HG03139 (cell line): ENCODE measurements at regions not wholly inside any gene's neighbourhood (a gene's known extent, or its start where the extent isn't known, plus 50 kb on each side); places are given as distances from the start of the nearest gene placed in this dataset.
"Not testable (repeated sequence)": the region's sequence is repeated elsewhere in the genome, so short reads cannot be mapped to it uniquely, and the experiment has no call there.

ENCODE experiments used
- ATAC-seq: cut with Tn5 transposase; IDR thresholded peaks from one replicate; pipeline ENCODE4 v1.9.1; 2021; ENCODE audit not compliant: unreplicated experiment

DNA sequence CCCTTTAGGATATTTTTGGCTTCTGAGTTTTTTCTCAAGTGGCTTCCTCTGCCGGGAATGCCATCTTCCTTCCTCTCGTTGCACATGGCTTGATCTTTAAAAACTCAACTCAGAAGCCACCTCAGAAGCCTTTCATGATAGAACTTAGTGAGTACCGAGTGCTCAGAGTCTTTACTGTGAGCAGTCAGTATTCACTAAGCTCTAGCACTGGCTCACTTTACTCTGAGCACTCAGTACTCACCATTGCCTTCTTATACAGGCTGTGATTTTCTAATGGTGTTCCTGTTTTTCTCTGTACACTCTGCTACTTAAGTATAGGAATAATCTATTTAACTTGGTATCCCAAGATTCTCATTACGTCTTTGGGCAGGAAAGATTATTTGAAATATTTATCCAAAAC, 116.2 kb downstream of the PFDN4 start:
- no peak for ATAC-seq

DNA sequence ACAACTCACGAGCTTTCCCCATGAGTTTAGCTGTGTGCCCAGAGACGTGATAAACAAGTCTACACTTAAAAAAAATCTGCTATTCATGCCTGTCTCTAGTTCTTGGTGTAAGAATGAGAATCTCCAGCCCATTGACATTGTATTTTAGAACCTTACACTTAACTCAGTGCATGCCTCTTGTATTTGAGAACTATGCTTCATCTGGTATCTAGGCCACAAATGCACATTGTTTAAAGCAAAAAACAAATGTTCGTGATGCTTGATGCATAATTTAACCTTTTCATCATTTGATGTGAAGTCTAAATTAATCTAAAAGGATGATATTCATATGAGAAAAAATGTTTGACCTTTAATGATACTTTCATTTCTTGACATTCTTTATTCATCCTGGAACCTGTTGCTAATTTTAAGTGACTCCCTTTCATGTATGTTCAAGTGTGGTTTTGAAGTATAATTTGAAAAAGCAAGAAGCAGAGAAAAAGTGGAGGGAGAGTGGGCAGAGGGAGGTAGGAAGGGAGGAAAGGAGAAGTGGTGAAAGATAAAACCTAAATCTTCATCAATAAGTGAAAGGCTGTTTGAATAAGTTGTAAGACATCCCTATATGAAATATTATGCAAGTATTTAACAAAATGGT, 116.9 kb downstream of the PFDN4 start:
- ATAC-seq = no peak

DNA sequence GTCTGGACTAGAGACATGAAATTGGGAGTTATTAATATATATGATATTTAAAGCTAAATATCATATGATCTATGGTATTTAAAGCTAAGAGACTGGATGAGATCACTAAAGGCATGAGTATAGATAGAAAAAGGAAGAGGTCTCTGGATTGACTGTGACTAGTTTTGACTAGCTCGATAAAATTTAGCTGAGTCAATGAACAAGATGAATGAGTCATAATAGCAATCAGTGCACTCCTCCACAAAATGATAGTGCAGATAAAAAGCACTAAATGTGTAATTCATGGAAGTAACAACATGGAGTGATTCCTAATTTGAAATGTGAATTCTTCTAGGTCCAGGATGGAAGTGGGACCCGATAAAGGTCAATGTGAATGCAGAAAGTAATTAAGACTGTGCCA, 127.4 kb downstream of the PFDN4 start:
- ATAC-seq = no peak

DNA sequence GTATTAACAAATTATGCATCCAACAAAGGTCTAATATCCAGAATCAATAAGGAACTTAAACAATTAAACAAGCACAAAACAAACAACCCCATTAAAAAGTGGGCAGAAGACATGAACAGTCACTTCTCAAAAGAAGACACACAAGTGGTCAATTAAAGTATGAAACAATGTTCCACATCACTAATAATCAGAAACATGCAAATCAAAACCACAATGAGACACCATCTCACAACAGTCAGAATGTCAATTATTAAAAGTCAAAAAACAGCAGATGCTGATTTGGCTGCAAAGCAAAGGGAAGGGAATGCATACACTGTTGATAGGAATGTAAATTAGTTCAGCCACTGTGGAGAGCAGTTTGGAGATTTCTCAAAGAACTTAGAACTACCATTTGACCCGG, 129.3 kb downstream of the PFDN4 start:
- no peak for ATAC-seq

DNA sequence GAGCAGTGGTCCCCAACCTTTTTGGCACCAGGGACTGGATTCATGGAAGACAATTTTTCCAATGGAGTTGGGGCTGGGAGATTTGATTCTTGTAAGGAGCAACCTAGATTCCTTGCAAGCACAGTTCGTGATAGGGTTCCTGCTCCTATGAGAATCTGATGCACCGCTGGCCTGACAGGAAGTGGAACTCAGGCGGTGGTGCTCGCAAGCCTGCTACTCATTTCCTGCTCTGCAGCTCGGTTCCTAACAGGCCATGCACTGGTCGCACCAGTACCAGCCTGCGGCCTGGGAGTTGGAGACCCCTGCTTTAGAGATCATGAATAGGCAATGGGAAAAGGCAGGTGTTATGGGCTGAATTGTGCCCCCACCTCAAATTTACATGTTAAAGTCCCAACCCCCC, 131.2 kb downstream of the PFDN4 start:
- no peak for ATAC-seq

DNA sequence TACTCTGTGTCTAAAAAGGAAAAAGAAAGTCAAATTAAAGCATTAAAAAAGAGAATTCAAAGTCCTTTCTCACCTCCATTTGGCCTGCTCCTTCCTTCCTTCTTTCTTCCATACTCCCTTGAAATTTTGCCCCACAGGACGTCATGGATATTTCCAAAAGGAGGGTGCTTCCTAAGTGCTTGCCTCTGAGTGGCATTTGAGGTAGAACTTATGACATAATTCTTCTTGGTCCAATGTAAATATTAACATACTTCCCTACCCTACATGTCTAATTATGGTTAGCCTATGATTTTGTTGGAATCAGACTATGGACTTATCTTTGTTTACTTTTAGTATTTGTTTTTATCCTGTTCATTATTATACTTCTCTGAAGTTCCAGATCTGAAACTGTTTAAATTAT, 132.3 kb downstream of the PFDN4 start:
- ATAC-seq = no peak

DNA sequence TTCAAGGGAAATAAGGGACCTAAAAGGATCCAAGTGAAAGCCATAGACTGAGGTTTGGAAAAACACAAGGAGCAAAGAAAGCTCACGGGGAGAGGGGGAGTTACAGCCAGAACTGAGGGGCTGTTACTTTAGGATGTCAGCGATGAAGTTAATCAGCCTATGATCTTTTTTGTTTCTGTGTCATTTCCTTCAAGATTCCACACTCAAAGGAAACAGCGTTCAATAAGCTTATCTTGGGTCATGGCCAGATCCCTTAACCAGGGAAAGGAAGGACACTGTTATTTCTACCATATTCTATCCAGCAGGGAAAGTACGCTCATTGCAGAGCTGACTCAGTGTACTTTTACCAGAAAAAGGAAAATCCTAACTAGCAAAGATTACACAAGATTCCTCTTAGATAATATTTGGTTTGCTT, 132.8 kb downstream of the PFDN4 start:
- no peak for ATAC-seq

DNA sequence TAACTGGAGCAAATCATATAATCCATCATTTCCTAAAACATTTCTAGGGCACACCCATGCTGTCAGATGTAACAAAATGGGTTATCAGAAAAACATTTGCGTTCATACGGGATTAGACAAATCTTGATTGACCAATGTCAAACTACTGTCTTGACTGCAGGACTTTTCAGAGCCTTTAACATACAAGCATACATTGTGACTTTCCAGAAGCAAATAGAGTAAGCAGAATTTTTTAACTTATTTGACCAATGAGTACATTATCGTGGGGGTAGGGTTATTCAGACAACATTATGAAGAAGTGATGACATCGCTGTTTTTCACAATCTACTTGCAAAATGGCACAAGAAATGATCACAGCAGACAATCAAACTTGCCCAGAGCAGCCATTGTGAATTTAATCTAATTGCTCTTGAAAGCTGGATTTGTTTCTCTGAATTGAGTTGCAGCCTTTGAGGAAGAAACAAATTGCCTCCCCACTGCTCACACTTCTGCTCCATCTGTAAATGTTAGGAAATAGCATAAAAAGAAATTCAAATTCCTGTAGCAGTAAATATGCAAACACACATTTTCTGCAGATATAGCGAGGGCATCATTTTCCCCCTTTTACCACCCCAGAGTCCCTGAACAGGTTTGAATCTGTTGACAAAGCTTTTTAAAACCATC, 133.0 kb upstream of the DOK5 start:
- no peak for ATAC-seq

DNA sequence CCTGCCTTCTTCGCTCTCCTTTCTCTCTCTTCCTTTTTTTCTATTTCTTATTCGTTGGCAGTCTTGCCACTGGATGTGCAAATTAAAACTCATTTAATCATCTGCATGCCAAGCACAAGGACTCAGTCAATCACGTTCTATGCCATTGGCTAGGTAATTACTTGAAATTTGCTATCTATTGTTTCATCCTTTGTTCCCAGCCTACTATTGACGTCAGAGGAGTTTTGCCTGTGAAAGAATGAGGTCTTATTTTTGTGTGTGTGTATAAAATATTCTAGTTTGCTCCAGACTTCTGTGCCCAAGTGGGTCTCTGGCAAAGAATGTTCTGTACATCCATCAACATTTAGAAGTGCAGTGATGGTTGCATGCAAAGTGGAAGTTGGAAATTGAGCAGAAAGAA, 132.3 kb upstream of the DOK5 start:
- ATAC-seq = no peak

DNA sequence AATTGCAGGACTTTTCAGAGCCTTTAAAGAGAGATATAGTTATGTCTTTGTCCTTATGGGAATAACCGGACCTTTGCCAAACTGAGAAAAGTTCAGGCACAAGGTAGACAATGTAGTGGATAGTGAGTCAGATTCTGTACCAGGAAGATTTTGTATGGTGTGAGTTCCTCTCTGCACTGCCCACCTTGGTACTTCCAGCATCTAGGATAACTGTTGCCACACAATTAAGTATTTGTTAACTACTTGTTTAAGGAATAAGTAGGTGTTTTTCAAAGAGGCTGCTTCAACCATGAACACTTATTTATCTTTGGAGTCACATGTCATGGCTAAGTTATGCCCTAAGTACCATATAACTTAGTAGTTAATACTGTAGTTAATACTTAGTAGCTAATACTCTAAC, 131.8 kb upstream of the DOK5 start:
- no peak for ATAC-seq

DNA sequence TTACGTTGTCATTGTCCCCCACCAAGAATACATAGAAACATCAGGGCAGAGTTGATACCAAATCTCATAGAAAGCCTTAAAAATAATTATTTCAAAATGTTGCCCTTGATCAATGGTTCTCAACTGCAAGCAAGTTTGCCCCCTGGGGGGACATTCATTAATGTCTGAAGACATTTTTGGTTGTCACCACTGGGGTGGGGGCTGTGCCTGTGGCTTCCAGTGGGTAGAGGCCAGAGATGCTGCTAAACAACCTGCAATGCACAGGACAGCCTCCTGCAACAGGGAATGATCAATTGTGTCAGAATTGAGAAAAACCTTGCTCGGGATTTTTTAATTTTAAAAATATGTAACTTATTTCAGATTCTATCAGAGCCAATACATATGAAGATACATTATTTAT, 130.6 kb upstream of the DOK5 start:
- ATAC-seq = no peak

DNA sequence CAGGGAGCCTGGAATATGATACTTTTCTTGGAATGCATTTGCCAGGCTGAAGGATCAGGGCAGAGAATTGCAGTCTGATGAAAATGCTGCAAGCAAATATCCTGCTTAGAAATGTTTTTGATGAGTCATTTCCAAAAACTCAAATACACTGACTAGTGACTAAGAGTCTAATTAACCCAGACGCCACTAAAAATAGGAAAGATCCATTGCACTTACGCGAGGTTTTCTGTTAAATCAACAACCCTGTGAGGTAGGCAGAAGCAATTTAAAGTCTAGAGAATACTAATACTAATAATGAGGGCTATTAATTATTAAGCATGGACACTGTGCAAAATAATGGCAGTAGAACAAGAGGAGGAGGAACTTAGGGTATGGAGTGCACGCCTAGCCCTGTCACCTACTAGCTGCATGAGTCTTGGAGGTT, 130.1 kb upstream of the DOK5 start:
- peak; percentile 75 for ATAC-seq

DNA sequence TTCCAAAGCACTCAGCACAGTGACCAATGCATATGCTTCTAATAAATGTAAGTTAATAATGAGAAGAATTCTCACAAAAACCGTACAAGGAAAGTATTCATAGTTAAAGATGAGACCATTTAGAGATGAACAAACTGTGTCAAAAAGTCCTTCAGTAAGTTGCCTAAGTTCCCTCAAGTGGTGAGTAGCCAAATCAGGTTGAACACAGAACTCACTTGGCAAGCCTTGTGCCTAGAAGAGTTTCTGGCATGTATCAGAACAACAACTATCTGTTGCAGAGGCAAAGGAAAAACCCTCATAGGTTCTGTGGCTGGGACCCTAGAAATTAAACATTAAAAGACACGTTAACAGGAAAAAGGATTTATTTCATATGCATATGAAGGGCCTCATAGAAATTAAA, 129.6 kb upstream of the DOK5 start:
- ATAC-seq = no peak

DNA sequence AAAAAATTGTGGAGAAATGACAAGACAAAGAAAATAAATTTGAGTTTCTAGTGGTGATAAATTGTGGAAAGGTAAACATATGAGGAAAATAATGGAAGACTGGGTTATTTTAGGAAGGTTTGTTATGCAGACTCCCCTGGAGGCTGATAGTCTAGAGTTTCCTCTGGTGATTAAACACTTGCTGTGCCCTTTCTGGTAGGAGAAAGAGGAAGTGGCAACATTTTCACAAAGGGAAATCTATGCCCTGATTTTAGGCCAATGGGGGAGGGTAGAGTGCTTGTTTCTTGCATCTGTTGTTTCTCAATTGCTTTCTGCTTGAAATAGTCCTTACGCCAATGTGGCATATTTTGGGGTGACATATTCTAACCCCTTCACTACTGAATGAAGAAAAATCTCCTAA, 129.1 kb upstream of the DOK5 start:
- no peak for ATAC-seq

DNA sequence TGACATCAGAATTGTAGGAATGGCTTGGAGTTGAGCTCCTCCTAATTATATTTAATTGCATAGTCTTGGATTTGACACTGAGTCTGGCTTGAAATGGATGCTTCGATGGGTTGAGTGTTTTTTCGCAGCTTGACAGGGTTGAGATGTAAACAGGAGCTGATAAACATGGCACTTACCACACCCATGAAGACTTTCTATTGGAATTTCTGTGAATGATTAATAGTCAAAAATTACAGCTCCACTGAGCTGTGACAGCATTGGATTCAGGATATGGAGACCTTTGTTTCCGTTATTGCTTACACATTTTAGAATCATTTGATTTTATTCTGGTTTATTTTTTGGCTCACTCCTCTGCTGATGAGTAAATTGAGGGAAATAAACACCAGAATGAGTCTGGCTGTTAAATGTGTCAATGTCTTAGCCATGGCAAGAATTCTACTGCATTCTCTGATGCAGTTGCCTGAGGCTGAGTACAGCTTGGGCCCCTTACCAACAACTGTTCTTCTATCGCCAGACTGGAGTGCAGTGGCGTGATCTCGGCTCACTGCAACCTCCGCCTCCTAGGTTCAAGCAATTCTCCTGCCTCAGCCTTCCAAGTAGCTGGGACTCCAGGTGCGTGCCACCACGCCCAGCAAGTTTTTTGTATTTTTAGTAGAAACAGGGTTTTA, 128.1 kb upstream of the DOK5 start:
- no peak for ATAC-seq

DNA sequence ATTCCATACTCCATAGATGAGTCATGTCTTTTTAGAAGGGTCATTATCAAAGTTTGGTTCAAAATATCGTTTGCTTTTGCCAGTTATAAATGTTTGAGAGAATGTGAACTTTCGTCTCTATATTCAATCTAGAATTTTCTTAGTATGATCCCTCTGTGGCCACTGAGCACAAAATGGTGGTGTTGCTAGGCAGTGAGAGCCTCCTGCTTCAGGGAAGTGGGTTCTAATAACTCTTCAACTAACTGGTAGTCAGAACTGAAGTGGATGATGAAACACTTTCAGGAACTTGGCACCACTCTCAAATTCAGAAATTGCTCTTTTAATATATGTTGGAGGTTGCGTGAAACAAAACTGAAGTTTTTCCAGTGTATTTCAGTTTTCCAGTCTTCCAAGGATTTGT, 125.0 kb upstream of the DOK5 start:
- ATAC-seq = no peak

DNA sequence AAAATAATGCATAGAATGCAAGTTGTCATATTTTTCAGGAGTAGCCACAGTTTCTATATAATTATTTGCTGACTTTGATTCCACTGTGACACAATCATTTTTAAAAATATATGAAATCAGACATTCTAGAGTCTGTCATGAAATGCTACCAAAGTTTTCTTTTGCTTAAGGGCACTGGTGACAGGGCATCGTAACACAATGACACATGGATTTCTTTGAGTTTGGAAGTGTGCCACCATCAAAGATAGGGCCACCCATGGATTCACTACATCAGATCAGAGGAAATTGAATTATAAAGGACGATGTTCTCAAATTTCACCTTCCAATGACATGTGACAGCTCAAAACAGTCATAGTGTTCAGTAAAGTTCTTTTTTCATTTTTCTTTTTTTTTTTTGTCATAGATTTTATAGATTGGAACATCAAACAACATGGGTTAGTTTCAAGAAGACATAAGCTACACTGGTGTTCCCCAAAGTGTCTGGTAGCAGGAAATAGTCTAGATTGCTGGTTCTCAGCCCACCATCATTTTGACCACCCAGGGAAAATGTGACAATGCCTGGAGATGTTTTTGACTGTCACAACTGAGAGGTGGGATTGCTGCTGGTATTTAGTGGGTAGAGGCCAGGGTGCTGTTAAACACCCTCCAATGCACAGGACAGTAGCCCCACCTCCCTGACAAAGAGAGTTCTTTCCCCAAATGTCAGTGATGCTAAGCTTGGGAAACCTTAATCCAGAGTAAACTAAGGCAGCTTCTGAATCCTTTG, 123.8 kb upstream of the DOK5 start:
- no peak for ATAC-seq

DNA sequence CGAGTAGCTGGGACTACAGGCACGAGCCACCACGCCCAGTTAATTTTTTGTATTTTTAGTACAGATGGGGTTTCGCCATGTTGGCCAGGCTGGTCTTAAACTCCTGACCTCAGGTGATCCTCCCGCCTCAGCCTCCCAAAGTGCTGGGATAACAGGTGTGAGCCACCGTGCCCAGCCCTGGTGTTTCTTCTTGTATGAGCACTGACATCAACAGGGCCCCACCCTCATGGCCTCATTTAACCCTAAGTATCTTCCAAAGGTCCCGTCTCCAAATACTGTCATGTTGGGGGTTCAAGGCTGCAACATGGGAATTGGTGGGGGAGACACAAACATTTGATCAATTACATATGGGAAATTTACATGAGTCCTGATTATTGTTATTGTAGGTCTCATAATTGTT, 122.9 kb upstream of the DOK5 start:
- not testable (repeated sequence) for ATAC-seq

DNA sequence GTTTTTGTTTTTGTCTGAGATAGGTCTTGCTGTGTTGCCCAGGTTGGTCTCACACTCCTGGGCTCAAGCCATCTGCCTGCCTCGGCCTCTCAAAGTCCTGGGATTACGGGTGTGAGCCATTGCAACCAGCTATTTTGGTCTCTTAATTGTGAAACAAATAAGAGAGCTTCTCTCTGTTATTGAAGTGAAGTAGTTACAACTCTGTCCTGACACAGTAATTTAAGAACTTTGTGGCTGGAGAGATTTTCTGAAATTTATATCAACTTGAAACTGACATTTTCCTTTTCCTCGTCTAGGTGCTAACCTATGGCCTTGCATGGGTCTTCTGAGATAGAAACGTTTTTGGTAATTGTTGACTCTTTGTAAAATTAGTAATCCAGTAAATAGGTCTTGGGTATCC, 122.1 kb upstream of the DOK5 start:
- no peak for ATAC-seq

DNA sequence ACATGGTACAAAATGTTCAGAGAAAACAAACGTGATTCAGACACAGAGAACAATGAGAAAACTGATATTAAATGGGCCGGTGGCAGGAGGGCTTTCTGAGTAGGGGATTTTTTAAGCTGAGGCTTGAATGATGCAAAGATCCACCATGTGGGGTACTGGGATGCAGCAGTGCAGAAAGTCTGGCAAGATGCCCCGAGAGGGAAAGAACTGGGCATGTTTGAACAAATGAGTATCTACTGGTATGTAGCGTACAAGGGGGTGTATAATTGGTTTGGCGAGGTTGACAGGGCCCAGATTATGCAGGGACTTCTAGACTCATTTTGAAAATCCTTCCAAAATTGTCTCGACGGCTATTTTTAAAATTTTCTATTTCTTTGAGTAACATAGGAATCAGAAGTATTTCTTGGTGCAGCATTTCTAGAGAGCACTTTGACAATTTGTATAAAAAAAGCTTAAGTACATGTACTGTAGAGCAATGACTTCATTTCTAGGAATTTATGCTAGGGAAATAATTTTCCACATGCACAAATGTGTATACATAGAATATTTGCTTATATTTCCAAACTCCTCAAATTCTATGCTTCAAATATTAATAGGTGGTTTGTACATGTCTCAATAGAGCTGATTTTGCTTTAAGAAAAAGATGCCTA, 119.6 kb upstream of the DOK5 start:
- ATAC-seq = no peak

DNA sequence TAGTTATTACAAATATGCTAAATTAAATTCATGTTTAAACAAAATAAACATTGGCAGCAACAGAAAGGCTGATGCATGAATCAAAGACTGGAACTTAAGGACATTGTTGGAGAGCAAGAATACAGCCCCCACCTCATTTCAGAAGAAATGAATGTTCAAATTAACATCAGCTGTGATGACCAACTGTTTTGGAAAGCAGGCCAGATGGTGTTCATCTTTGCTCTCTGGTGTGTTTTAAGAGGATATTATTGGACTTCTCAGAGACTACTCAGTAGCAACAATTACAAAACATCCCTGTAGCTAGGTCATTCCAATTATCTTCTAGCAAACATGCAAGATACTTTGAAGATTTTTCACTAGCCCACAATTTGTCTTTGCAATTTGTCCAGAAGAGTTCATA, 118.6 kb upstream of the DOK5 start:
- ATAC-seq = no peak
